ENCODE measurements at regions not wholly inside any gene's neighbourhood (a gene's known extent, or its start where the extent isn't known, plus 50 kb on each side); places are given as distances from the start of the nearest gene placed in this dataset.

GRCh38 chr12:42641221-42641885, 51.8 kb upstream of the PRICKLE1 start:
- H3K27ac ChIP-seq (ENCODE audit: low read depth, low read length): no peak overlapping the region
- POLR2A ChIA-PET: no interaction called here
- CTCF ChIA-PET: no interaction called here
- H3K9me2 ChIP-seq (ENCODE audit: insufficient read depth): no peaks in the 10 kb centered on the region
- intact Hi-C loops (cut with micrococcal nuclease): no loop called here
- no peak for TF ChIP-seq RAD21 (IDR thresholded peaks at IDR 0.05; ENCODE audit: low read depth)
- no peak for TF ChIP-seq SRF (IDR thresholded peaks at IDR 0.05; ENCODE audit: low read depth)
- no peak for TF ChIP-seq EZH2phosphoT487 (IDR thresholded peaks at IDR 0.05; ENCODE audit: borderline replicate concordance)
- TF ChIP-seq POLR2AphosphoS5 (IDR thresholded peaks at IDR 0.05; ENCODE audit: low read depth, low read length): no peak
- TF ChIP-seq, protein P1, sequence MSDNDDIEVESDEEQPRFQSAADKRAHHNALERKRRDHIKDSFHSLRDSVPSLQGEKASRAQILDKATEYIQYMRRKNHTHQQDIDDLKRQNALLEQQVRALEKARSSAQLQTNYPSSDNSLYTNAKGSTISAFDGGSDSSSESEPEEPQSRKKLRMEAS (IDR thresholded peaks at IDR 0.05): no peak
- TF ChIP-seq EGR1 (IDR thresholded peaks at IDR 0.05; ENCODE audit: low read depth): no peak
- no peak for TF ChIP-seq SP1 (IDR thresholded peaks at IDR 0.05; ENCODE audit: low read depth)
- TF ChIP-seq, protein P2, sequence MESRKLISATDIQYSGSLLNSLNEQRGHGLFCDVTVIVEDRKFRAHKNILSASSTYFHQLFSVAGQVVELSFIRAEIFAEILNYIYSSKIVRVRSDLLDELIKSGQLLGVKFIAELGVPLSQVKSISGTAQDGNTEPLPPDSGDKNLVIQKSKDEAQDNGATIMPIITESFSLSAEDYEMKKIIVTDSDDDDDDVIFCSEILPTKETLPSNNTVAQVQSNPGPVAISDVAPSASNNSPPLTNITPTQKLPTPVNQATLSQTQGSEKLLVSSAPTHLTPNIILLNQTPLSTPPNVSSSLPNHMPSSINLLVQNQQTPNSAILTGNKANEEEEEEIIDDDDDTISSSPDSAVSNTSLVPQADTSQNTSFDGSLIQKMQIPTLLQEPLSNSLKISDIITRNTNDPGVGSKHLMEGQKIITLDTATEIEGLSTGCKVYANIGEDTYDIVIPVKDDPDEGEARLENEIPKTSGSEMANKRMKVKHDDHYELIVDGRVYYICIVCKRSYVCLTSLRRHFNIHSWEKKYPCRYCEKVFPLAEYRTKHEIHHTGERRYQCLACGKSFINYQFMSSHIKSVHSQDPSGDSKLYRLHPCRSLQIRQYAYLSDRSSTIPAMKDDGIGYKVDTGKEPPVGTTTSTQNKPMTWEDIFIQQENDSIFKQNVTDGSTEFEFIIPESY (IDR thresholded peaks at IDR 0.05; ENCODE audit: extremely low read depth, insufficient replicate concordance, low read length): no peak
- no peak for TF ChIP-seq ELF1 (IDR thresholded peaks at IDR 0.05; ENCODE audit: borderline replicate concordance, low read depth)
- no peak for TF ChIP-seq CBX3 (IDR thresholded peaks at IDR 0.05; ENCODE audit: low read depth)
- no peak for TF ChIP-seq TCF7L2 (IDR thresholded peaks at IDR 0.05; ENCODE audit: borderline replicate concordance, extremely low read depth, insufficient read depth, insufficient read length)
- no peaks in the 10 kb centered on the region for H3K9me3 ChIP-seq (ENCODE audit: control insufficient read depth in 1 of 2, insufficient read depth in 1 of 2, low read depth in 1 of 2, low read length in 2 of 2)
- RAD21 ChIA-PET (ENCODE audit: low non-redundant PET in 1 of 2, low total read pairs in 2 of 2, uncharacterized antibody in 2 of 2, unreplicated experiment in 2 of 2): no interaction called here
- H2AFZ ChIP-seq (ENCODE audit: low read depth, low read length, poor library complexity, severe bottlenecking): no peak overlapping the region
- no TSS peak for BruUV-seq (replicated peaks)
- H3K4me3 ChIP-seq (replicated peaks in 1 of 2; ENCODE audit: low read depth in 1 of 2, low read length in 2 of 2): no peak overlapping the region
- no peaks in the 10 kb centered on the region for H4K20me1 ChIP-seq (ENCODE audit: insufficient read depth)
- no peaks in the 10 kb centered on the region for H3K27me3 ChIP-seq (ENCODE audit: insufficient read depth, low read length)
- no peaks in the 10 kb centered on the region; a peak in 1 of 4 replicates for H3K4me1 ChIP-seq (ENCODE audit: control insufficient read depth in 1 of 2, insufficient read depth in 2 of 2, low read length in 2 of 2)
- H3K36me3 ChIP-seq (ENCODE audit: control insufficient read depth in 1 of 2, insufficient read depth in 2 of 2, low read length in 2 of 2): no peaks in the 10 kb centered on the region
- DNase-seq (ENCODE audit: low read depth, low spot score) (no peak), ATAC-seq (no peak)
- H3K79me2 ChIP-seq (ENCODE audit: insufficient read depth, low read length): no peaks in the 10 kb centered on the region
- no peak overlapping the region for H3K4me2 ChIP-seq (ENCODE audit: low read length)
- no peak overlapping the region for H3K9ac ChIP-seq (ENCODE audit: low read length)
